Renal cortex interstitium (tissue), 11 donors: ENCODE measurements at regions not wholly inside any gene's neighbourhood (a gene's known extent, or its start where the extent isn't known, plus 50 kb on each side); places are given as distances from the start of the nearest gene placed in this dataset.
"Not testable (repeated sequence)": the region's sequence is repeated elsewhere in the genome, so short reads cannot be mapped to it uniquely, and the experiment has no call there.

Experiments
- DNase-seq, 11 donors: peaks; one replicate each; pipeline ENCODE4 v3.0.0-alpha.2; 2013; ENCODE audit warnings: low read depth in 9 of 11, low spot score in 4 of 11; ENCODE audit errors: extremely low read depth in 1 of 11

DNA sequence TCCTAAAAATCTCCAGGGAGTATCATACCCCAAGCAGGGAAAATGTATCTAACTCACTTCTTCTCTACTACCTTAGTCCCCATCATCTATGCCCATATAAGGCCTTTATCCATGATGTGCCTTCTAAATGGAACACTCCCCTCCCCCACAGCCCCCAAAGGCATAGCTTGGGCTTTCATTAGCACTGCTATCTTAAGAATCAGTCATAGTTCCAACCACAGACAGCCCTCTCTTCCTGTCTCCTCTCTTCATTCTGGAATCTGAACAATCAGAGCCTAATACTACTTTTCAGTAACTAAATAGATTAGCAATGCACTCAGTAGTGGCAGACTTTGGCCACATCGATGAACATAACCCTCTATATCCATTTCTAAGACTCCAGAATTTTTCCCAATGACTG lies 313.2 kb upstream of the DKK2 start:
- no peak for DNase-seq

DNA sequence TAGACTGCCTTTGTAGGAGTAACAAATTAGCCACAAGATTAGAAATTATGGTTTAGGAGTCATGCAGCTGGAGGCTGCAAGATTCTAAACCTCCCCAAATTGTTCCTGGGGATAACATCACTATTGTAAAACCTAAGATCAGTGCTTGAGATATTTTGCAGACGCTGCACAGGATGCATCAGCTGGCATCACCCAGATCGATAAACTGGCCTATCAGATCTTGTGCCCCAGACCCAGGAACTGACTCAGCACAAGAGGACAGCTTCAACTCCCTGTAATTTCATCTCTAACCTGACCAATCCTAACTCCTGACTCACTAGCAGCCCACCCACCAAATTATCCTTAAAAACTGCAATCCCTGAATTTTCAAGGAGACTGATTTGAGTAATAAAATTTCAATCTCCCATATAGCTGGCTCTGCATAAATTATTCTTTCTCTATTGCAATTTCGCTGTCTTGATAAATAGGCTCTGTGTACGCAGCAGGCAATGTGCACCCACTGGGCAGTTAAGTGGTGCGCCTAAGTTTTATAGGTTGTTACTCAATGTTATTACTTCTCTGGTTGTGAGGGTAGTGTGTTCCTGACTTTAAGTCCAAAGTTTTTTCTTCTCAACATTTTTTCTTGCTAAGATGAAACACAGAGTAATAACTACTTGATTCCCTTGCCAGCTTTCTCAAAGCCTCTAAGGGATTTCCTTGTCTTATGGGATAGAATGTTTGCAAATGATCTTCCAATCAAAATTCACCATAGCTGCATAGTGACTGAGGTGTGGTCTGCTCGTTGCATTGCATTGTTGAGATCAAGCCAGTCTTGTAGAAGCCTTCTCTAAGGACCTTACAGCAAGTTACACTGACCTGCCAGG lies 312.3 kb upstream of the DKK2 start:
- DNase-seq: no peak

DNA sequence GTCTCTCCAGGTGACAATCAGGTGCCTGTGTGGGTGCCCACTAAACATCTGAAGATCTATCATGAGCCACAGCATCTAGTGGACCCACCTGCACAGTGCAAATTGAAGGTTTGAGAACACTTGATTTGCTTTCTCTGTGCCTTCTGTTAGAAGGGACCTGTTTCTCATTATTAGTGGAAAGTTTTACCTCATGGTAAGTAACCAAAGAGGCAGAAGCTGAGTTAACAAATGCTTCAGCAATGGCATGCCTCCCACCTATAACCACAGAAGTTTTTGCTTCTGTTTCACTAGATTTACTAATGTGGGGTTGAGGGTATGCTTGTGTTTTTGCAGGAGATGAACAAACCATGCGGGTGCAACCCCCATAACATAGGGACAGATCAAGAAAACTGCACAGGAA lies 297.4 kb upstream of the DKK2 start:
- no peak for DNase-seq

DNA sequence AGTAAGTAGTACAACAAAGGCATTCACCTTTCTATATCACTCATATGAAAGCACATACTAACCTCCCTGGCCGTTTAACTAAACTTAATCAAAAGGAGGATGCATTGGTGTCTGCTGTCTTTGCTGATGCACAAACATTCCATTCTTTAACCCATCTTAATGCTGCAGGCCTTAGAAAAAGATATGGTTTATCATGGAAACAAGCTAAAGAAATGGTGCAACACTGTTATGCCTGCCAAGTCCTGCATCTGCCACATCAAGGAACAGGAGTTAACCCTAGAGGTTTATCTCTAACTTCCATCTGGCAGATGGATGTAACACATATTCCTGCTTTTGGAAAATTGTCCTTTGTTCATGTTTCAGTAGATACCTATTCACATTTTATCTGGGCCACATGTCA lies 296.5 kb upstream of the DKK2 start:
- DNase-seq: not testable (repeated sequence)

DNA sequence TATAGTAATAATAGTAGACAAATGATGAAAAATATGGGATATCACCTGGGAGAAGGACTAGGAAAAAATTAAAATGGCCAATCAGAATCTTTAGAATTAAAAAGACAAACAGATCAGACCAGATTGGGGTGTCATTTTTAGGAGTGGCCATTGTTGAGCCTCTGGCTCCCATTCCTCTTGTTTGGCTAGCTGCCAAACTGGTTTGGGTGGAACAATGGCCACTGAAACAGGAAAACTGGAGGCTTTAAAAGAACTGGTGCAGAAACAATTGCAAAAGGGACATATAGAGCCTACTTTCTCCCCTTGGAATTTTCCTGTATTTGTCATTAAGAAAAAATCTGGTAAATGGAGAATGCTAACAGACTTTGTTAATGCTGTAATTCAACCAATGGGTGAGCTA lies 294.8 kb upstream of the DKK2 start:
- DNase-seq: no peak

DNA sequence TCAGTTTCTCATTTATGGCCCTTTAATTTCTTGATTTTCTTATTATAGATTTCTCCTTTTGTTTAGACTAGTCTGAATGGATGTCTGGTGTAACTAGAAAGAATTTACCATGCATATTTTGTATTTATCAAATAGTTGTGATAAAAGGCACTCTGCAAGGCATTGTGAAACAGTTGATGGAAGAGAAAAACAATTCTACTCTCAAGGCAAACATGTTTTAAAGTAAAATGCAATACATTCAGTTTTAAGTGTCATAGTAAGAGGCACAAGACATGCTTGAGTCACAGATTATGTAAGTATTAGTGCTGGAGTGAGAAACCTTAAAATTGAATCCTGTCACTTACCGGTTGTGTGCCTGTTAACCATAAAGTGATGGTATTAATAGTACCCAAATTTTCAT lies 283.3 kb upstream of the DKK2 start:
- DNase-seq: no peak

DNA sequence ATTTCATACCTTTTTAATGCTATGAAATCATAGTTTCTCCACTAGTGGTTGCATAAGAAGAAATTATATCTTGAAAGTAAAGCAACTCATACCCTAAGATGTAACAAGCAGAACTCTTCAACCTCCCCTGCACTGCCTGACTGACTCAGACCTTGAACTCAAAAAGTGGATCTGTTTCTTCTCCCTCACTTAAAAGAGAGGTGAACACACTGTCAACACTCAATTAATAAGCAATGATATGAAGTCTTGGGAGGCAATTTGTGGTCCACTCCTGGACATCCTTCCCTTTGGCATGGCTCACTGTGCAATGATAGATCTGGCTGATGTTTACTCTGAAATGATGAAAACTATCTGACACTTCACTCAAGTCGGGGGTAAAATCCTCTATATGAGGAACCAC lies 282.0 kb upstream of the DKK2 start:
- no peak for DNase-seq

DNA sequence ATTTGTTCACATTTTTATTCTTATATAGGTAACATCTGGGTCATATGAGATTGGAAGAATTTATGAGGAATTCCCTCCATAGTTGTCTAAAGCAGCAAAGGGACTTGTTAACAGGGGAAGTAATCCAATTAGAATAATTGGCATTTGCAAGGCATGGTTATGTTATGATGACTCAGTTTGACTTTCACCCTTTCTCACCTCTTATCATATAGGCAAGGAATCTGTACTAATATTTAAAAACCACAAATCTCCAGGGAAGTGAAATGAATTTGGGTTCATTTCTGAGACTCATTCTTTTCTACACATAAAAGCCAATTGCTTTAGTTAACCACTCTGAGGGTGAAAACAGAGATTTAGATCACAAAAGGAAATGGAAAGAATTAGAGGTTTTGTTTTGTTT lies 281.5 kb upstream of the DKK2 start:
- no peak for DNase-seq

DNA sequence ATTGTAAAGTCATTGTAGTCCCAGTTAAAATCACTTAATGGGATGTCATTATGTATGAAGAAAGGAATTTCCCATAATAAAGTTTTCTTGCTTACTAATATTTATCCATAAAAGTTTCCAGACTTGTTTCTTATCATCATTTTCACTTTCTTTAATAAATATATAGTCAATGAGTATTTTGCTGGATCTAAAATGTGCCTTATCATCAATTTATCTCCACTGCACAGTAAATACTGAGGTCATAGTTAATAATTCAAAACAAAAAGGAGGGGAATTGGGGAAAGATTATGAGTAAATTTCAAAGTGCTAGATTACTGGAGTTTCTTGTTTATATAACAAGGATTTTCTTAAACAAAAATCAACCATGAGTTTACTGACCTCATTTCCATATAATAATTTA lies 279.5 kb upstream of the DKK2 start:
- no peak for DNase-seq

DNA sequence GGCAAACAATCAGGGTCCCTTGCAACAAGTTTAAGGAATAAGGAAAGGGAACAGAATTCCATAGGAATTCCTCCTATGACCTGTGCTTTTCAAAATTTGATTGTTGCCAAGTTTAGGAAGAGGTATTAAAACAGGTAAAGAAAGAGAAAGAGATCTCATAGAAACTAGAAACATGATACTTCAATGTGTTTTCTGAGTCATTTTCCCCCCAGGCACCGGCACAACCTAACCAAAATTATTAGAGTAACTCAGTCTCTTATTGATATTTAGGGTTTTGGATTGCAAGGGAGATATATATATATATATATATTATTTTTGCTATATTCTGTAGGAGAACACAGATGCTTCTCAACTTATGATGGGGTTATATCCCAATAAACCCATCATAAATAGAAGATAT lies 278.0 kb upstream of the DKK2 start:
- DNase-seq: no peak

DNA sequence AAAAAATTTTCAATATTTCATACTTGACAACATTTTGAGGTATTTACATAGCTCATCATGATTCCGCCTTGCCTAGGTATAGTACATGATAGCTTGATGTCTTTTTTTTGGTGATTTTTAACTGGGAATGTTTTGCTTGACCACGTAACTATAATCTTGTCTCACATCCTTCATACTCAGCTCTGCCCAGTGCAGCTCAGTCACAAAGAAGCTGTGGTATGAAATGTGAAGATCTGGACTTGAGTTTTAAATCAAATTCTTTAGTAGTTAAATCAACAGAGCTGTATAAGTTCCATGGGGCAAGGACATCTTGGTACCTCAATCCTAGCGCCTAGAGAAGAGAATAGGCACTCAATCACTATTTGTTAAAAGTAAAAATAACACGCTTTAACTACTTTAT lies 276.3 kb upstream of the DKK2 start:
- DNase-seq: no peak

DNA sequence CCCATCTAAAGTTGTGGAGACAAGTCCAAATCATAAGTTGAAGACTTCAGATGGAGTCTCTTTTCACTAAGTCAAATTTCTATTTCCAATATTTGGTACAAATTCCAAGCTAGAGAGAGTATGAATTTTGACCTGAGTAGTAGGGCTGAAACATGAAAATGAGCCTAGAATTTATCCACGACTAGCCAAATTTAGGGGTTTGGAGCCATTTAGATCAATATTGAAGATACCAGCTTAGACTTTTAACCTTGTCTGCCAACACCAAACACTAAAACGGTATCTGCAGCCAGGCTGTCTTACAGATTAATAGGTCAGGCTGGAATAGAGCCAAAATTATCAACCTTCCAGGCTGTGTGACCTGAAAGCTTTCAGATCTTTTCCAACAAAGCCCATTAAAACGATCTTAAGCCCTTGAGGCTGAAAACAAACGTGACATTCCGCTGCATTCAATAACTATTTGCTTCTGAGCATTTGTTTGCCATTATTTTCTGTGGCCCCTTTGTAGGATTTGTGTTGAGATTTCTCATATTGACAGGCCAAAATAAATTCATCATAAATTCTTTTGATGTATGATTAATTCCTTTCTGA lies 268.7 kb upstream of the DKK2 start:
- DNase-seq: no peak

DNA sequence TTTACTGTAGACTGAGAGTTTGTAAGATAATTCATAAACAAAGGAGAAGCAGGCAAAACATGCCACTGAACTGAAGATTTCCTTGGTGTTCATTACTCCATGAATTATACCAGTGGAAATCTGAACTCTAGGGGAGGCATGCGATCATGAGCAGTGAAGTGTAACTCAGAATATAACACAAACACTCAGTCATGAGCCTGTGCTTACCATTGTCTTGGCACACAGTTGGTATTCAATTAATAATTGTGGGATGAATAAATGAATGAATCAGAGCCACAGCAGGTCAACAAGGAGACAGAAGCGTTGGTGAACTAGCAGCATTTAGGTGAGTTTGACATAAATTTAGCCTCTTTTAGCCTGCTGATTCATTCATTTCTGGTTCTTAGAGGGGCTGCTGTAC lies 263.5 kb upstream of the DKK2 start:
- DNase-seq: no peak

DNA sequence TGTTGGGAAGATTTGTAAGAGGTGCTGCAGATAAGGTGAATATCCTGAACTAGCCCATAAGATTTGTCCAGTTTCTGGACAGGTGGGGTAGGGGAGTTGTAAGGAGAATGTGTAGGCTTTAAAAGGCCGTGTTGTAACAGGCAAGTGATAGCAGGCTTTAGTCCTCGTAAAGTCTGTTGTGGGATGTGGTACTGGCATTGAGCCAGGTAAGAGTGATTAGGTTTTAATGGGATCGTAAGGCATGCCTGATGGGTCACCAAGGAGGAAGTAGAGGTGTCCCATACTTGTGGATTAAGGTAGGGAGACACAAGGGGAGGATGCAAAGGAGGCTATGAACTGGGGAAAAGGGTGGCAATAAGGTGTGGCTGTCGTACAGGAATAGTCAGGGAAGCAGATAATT lies 256.9 kb upstream of the DKK2 start:
- DNase-seq: no peak

DNA sequence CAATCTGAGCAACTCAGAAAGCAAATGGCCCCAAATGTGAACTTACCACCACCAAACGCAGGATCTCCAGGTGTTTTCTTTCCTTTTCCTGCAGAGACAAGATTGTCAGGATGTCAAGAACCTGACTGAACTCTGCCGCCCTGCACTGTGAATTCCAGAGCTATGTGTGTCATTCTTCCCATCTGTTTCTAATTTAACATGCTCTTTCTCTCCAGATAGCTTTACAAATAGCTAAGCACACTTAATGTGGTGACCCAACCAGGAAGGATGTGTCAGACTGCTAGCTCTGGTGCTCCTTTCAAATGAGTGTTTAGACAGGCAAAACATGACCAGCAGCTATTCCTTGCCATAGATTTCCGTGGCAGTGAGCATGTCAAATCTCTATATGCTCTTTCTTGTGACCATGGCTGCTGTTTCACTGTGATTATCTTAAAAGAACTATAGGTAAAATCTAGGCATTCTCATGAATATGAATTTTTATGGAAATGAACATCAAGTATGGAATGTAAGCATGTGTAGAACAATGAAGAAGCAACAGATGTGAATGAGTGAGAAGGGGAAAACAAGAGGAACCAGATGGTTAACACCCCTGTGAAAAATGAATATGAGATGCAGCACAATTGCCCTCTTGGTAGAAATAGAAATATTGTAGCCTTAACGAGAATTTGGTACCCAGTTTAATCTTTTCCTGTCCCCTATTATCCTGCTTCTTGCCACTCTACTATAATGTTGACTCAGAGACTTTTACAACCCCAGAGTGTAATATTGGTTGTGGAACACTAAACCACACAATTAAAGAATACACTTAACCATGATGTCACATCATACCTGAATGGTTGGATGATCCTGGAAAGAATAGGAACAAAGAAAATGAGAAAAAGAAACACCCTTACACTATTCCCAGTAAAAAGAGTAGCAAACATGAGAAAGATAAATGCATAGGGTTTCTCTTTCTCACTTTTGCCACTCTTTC lies 247.8 kb upstream of the DKK2 start:
- no peak for DNase-seq

DNA sequence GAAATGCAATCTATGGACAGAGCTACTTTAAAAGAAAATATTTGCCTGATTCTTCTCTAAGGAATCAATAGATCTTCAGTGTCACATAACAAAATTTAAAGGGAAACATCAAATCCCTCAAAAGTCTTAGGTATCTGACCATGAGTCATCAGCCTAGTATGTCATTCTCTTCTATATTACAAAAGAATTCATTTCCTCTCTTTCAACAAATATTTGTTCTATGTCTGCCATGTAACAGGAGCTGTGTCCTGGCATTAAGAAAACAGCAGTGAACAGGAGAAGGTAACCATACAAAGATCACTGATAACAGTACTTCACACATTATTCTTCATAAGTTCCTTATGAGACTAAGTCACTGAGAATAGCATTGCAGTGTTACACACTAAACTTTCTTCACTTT lies 243.6 kb upstream of the DKK2 start:
- DNase-seq: no peak

DNA sequence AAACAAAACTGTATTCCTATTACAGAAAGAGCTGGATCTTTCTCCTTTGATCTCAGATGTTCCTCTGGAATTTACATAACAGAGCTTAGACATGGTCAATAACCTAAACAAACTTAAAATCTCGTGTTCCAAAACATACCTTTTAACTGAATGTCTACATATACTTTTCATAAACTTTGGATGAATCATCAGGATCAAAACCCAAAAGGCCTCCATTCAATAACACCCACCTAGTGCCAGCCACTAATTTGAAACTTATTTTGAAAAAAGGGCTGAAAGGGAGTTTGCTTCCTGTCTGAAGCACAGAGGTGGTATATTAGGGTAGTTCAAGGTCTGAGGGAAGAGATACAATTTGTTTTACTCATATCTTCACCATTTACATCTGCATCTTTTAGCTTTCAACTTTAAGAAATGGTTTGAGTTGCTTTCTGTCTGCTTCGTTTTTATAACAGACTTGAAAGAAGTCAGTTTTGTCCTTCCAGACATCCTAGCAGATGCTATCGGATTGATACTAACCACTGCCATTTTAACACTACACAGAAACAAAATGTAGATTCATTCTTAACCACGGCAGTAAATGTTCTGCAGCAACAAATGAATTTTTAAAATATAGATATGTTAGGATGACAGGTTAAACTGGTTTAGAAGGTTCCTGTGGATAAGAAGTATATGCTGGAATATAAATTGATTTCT lies 242.8 kb upstream of the DKK2 start:
- no peak for DNase-seq

DNA sequence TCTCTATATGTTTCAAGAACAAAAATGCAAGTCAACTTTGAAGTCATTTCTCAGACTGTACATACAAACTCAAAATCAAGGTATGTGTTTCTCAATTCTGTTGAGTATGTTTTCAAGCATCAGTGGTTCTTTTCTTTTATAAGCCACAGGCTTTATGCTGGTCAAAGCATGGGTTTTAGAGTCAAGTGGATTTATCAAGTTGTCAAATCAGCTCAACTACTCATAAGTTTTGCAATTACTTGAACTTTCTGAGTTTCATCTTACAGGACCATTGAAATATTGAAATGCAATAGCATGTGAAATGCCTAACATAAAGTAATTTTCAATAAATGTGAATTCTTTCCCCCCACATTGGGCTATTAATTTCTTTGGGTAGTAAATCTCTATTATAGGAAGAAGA lies 239.9 kb upstream of the DKK2 start:
- no peak for DNase-seq

DNA sequence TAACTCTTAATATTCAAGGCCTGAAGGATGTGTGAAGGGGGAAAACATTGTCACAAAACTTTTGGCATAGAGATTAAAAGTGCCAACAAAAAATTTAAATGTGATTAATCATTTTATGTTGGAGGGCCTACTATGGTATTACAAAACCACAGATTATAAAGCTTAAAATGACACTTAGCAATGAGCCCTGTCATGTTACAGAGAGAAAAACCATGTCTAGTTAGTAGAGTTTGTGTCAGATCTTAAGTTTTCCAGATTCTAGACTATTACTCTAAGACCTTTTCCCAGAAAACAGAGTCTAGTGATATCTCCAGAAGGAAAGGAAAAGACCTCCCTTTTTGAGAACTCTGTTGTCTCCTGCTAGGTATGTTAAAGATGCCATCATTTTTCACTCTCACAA lies 239.1 kb upstream of the DKK2 start:
- DNase-seq: no peak
